ENCODE measurements at regions not wholly inside any gene's neighbourhood (a gene's known extent, or its start where the extent isn't known, plus 50 kb on each side); places are given as distances from the start of the nearest gene placed in this dataset.

- in situ Hi-C loops (cut with HindIII; ENCODE audit: low sequenced_read_pairs): no loop called here
Measured at GRCh38 chr6:12577124-12577850, 139.3 kb upstream of the PHACTR1 start.

GRCh38 chr6:12578097-12578496 is 138.5 kb upstream of the PHACTR1 start:
- in situ Hi-C loops (cut with HindIII; ENCODE audit: low sequenced_read_pairs): no loop called here

GRCh38 chr6:12578751-12579150 is 137.8 kb upstream of the PHACTR1 start:
- in situ Hi-C loops (cut with HindIII; ENCODE audit: low sequenced_read_pairs): no loop called here

- in situ Hi-C loops (cut with HindIII; ENCODE audit: low sequenced_read_pairs): no loop called here
Measured at GRCh38 chr6:12580290-12580689, 136.3 kb upstream of the PHACTR1 start.

GRCh38 chr6:12582421-12583110 is 134.0 kb upstream of the PHACTR1 start:
- in situ Hi-C loops (cut with HindIII; ENCODE audit: low sequenced_read_pairs): no loop called here

GRCh38 chr6:12584631-12585405 is 131.7 kb upstream of the PHACTR1 start:
- in situ Hi-C loops (cut with HindIII; ENCODE audit: low sequenced_read_pairs): no loop called here

GRCh38 chr6:12585497-12585958 is 131.0 kb upstream of the PHACTR1 start:
- in situ Hi-C loops (cut with HindIII; ENCODE audit: low sequenced_read_pairs): no loop called here

GRCh38 chr6:12586721-12587480 is 129.7 kb upstream of the PHACTR1 start:
- in situ Hi-C loops (cut with HindIII; ENCODE audit: low sequenced_read_pairs): no loop called here

GRCh38 chr6:12590901-12591300 is 125.7 kb upstream of the PHACTR1 start:
- in situ Hi-C loops (cut with HindIII; ENCODE audit: low sequenced_read_pairs): no loop called here

GRCh38 chr6:12592634-12593033 is 123.9 kb upstream of the PHACTR1 start:
- in situ Hi-C loops (cut with HindIII; ENCODE audit: low sequenced_read_pairs): no loop called here

GRCh38 chr6:12593771-12594529 is 122.6 kb upstream of the PHACTR1 start:
- in situ Hi-C loops (cut with HindIII; ENCODE audit: low sequenced_read_pairs): no loop called here

- in situ Hi-C loops (cut with HindIII; ENCODE audit: low sequenced_read_pairs): no loop called here
Measured at GRCh38 chr6:12594530-12594893, 122.1 kb upstream of the PHACTR1 start.

- in situ Hi-C loops (cut with HindIII; ENCODE audit: low sequenced_read_pairs): no loop called here
Measured at GRCh38 chr6:12595161-12595811, 121.3 kb upstream of the PHACTR1 start.

- in situ Hi-C loops (cut with HindIII; ENCODE audit: low sequenced_read_pairs): no loop called here
Measured at GRCh38 chr6:12596731-12597130, 119.8 kb upstream of the PHACTR1 start.

- in situ Hi-C loops (cut with HindIII; ENCODE audit: low sequenced_read_pairs): no loop called here
Measured at GRCh38 chr6:12598919-12599318, 117.6 kb upstream of the PHACTR1 start.

GRCh38 chr6:12601881-12602280 is 114.7 kb upstream of the PHACTR1 start:
- in situ Hi-C loops (cut with HindIII; ENCODE audit: low sequenced_read_pairs): loop anchor here (25.0 kb wide), 1 partner anchor 315 kb away; the partner anchor contains the start of gene EDN1

- in situ Hi-C loops (cut with HindIII; ENCODE audit: low sequenced_read_pairs): loop anchor here (25.0 kb wide), 1 partner anchor 315 kb away; the partner anchor contains the start of gene EDN1
Measured at GRCh38 chr6:12602342-12602741, 114.2 kb upstream of the PHACTR1 start.

GRCh38 chr6:12602951-12603672 is 113.5 kb upstream of the PHACTR1 start:
- in situ Hi-C loops (cut with HindIII; ENCODE audit: low sequenced_read_pairs): loop anchor here (25.0 kb wide), 1 partner anchor 316 kb away; the partner anchor contains the start of gene EDN1

GRCh38 chr6:12603673-12604049 is 112.9 kb upstream of the PHACTR1 start:
- in situ Hi-C loops (cut with HindIII; ENCODE audit: low sequenced_read_pairs): loop anchor here (25.0 kb wide), 1 partner anchor 316 kb away; the partner anchor contains the start of gene EDN1

Measured in DLD1 (cell line).